Heart left ventricle (tissue), 13 donors: ENCODE measurements at regions not wholly inside any gene's neighbourhood (a gene's known extent, or its start where the extent isn't known, plus 50 kb on each side); places are given as distances from the start of the nearest gene placed in this dataset.

Experiments used
- POLR2A ChIP-seq, 2 donors: fragments of 450-650 bp; IDR thresholded peaks; one replicate each; pipeline ENCODE4 v1.6.1; 2017; ENCODE audit warnings: antibody characterized with exemption in 2 of 2, mild to moderate bottlenecking in 2 of 2, moderate library complexity in 2 of 2
- TF ChIP-seq, protein P1 (sequence below), 12 donors: fragments of 200-600 bp; sonication (generic) in 4 of 12; IDR thresholded peaks; one replicate each; pipeline versions ENCODE4 v1.5.0 to v1.8.0; 2018 to 2022; ENCODE audit warnings: antibody characterized with exemption in 12 of 12, mild to moderate bottlenecking in 5 of 12
- donor health status: ischemic (EF 13 %, LVEDD 7.1; RV severe dilation, severe dysfunction).
- donor health status: DM: no; HTN: yes; CAD: no.
- donor health status: DM: no; HTN: no; CAD: no.
- donor health status: ischemic (EF 25% LVEDD 6.9; RV normal size, moderate dysfunction).
- donor health status: ischemic (EF 25% LVEDD 5.7; RV mildly dilated, moderate dysfunction).
- donor health status: ischemic (EF 35%, LVEDD 5.7; RV mildly dilated, moderate dysfunction).
- donor health status: nonischemic (EF 11% LVEDD 7.7; RV severe dilation, severe dysfunction).
- donor health status: DM: yes; HTN: yes; CAD: no.
- donor health status: PGD.
- donor health status: ischemic (EF 29% LVEDD 5.4; RV normal size, mild dysfunction).
- donor health status: nonischemic (EF 23%, LVEDD 6.1; RV moderate dilation, normal function).

DNA sequence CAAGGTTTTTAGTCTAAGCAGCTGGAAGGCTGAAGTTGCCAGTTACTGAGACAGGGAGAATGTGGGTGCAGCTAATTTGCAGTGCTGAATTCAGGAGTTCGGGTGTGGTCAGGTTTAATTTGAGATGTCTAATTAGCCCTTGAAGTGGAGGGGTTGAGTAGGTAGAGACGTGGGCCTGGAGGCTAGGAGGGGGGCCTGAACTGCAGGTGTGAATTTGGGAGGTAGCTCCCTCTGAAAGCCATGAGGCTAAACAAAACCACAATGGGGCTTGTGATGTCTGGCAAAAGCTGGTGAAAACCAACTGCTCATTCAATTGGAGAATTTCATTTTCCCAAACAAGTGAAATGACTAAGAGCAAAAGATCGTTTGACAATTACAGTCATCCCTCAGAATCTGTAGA lies 246.0 kb upstream of the NFE2L3 start:
- TF ChIP-seq, protein P1, sequence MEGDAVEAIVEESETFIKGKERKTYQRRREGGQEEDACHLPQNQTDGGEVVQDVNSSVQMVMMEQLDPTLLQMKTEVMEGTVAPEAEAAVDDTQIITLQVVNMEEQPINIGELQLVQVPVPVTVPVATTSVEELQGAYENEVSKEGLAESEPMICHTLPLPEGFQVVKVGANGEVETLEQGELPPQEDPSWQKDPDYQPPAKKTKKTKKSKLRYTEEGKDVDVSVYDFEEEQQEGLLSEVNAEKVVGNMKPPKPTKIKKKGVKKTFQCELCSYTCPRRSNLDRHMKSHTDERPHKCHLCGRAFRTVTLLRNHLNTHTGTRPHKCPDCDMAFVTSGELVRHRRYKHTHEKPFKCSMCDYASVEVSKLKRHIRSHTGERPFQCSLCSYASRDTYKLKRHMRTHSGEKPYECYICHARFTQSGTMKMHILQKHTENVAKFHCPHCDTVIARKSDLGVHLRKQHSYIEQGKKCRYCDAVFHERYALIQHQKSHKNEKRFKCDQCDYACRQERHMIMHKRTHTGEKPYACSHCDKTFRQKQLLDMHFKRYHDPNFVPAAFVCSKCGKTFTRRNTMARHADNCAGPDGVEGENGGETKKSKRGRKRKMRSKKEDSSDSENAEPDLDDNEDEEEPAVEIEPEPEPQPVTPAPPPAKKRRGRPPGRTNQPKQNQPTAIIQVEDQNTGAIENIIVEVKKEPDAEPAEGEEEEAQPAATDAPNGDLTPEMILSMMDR (IDR thresholded peaks at IDR 0.05) = no peak
- TF ChIP-seq POLR2A (IDR thresholded peaks at IDR 0.05) = no peak
